ENCODE measurements at regions not wholly inside any gene's neighbourhood (a gene's known extent, or its start where the extent isn't known, plus 50 kb on each side); places are given as distances from the start of the nearest gene placed in this dataset.

GRCh38 chr13:40207001-40207478, 459.4 kb downstream of the FOXO1 start:
- H3K27ac ChIP-seq, result peak overlapping the region; percentile 52 to 66 (median 56)
- no peaks in the 10 kb centered on the region for H3K36me3 ChIP-seq
- WGBS, 5 donors, result 83 to 93% (median 89%) methylated on average over 6 of the region's 6 CpGs
- intact Hi-C loops (cut with DNase I; ENCODE audit: low total_unique reads), result no loop called here
- peaks cover 0 to 7% (median 0%) of the 10 kb centered on the region in 4 donors for H3K9me3 ChIP-seq
- no peak for TF ChIP-seq POLR2AphosphoS5 (IDR thresholded peaks at IDR 0.05)
- no peak for TF ChIP-seq EP300 (IDR thresholded peaks at IDR 0.05)
- TF ChIP-seq POLR2A (IDR thresholded peaks at IDR 0.05), result no peak
- no peak for TF ChIP-seq CTCF (IDR thresholded peaks at IDR 0.05)
- no peaks in the 10 kb centered on the region for H3K27me3 ChIP-seq
- no peak for DNase-seq
- no peak overlapping the region for H3K4me3 ChIP-seq
- H3K4me1 ChIP-seq, result peaks cover 0 to 14% (median 3%) of the 10 kb centered on the region in 4 donors

GRCh38 chr13:40208517-40208916, 457.9 kb downstream of the FOXO1 start:
- no peak for DNase-seq
- intact Hi-C loops (cut with DNase I; ENCODE audit: low total_unique reads), result no loop called here
- Histone ChIP-seq H3K27ac (no peak overlapping the region), H3K4me1 (peaks cover 0 to 14% (median 3%) of the 10 kb centered on the region in 4 donors), H3K27me3 (no peaks in the 10 kb centered on the region), H3K4me3 (no peak overlapping the region), H3K36me3 (no peaks in the 10 kb centered on the region), H3K9me3 (peaks cover 0 to 7% (median 0%) of the 10 kb centered on the region in 4 donors)
- 81 to 93% (median 89%) methylated on average over 4 of the region's 4 CpGs for WGBS, 5 donors
- no peak for TF ChIP-seq POLR2A (IDR thresholded peaks at IDR 0.05)
- TF ChIP-seq CTCF (IDR thresholded peaks at IDR 0.05), result no peak
- TF ChIP-seq EP300 (IDR thresholded peaks at IDR 0.05), result no peak
- TF ChIP-seq POLR2AphosphoS5 (IDR thresholded peaks at IDR 0.05), result no peak

GRCh38 chr13:40210865-40211585, 455.4 kb downstream of the FOXO1 start:
- intact Hi-C loops (cut with DNase I; ENCODE audit: low total_unique reads), result no loop called here
- TF ChIP-seq POLR2AphosphoS5 (IDR thresholded peaks at IDR 0.05) (no peak), POLR2A (IDR thresholded peaks at IDR 0.05) (no peak), EP300 (IDR thresholded peaks at IDR 0.05) (no peak), CTCF (IDR thresholded peaks at IDR 0.05) (no peak)
- peaks cover 0 to 11% (median 3%) of the 10 kb centered on the region in 4 donors for H3K4me1 ChIP-seq
- H3K27ac ChIP-seq, result no peak overlapping the region
- H3K36me3 ChIP-seq, result no peaks in the 10 kb centered on the region
- H3K4me3 ChIP-seq, result no peak overlapping the region
- DNase-seq, result no peak
- H3K27me3 ChIP-seq, result no peaks in the 10 kb centered on the region
- H3K9me3 ChIP-seq, result no peaks in the 10 kb centered on the region
- WGBS, 5 donors, result 28 to 45% (median 40%) methylated on average over 4 of the region's 4 CpGs

GRCh38 chr13:40211586-40211968, 454.9 kb downstream of the FOXO1 start:
- intact Hi-C loops (cut with DNase I; ENCODE audit: low total_unique reads), result no loop called here
- Histone ChIP-seq H3K36me3 (no peaks in the 10 kb centered on the region), H3K27ac (no peak overlapping the region), H3K9me3 (no peaks in the 10 kb centered on the region), H3K27me3 (no peaks in the 10 kb centered on the region), H3K4me3 (no peak overlapping the region), H3K4me1 (peaks cover 0 to 5% (median 3%) of the 10 kb centered on the region in 4 donors)
- DNase-seq, result no peak
- 82 to 90% (median 84%) methylated on average over 3 of the region's 3 CpGs for WGBS, 5 donors
- no peak for TF ChIP-seq CTCF (IDR thresholded peaks at IDR 0.05)
- TF ChIP-seq EP300 (IDR thresholded peaks at IDR 0.05), result no peak
- TF ChIP-seq POLR2A (IDR thresholded peaks at IDR 0.05), result no peak
- no peak for TF ChIP-seq POLR2AphosphoS5 (IDR thresholded peaks at IDR 0.05)
